ENCODE measurements at regions not wholly inside any gene's neighbourhood (a gene's known extent, or its start where the extent isn't known, plus 50 kb on each side); places are given as distances from the start of the nearest gene placed in this dataset.

GRCh38 chr6:163790266-163790840, 375.8 kb downstream of the QKI start:
- Histone ChIP-seq H3K9ac (ENCODE audit: low read length) (no peak overlapping the region), H3K23ac (ENCODE audit: low read length in 2 of 2) (no peak overlapping the region), H4K91ac (ENCODE audit: low read length) (no peak overlapping the region), H2BK12ac (ENCODE audit: low read length in 2 of 2) (no peak overlapping the region), H4K8ac (ENCODE audit: low read length) (no peak overlapping the region), H3K27me3 (ENCODE audit: control insufficient read depth in 1 of 2, insufficient read depth in 1 of 2, low read length in 2 of 2) (no peaks in the 10 kb centered on the region), H3K36me3 (ENCODE audit: control insufficient read depth in 1 of 2, insufficient read depth in 2 of 2, low read depth in 1 of 2, low read length in 2 of 2) (no peaks in the 10 kb centered on the region), H3K4me1 (ENCODE audit: control insufficient read depth, insufficient read depth, low read depth, low read length) (no peaks in the 10 kb centered on the region), H3K27ac (ENCODE audit: low read length, poor library complexity, severe bottlenecking) (no peak overlapping the region), H3K9me3 (ENCODE audit: control insufficient read depth, low read length) (no peaks in the 10 kb centered on the region), H2AK5ac (ENCODE audit: low read length, severe bottlenecking) (no peak overlapping the region), H2BK120ac (ENCODE audit: low read depth, low read length) (no peak overlapping the region), H2AFZ (ENCODE audit: low read depth, low read length) (no peak overlapping the region), H3K79me1 (replicated peaks; ENCODE audit: low read length, poor library complexity, severe bottlenecking) (no peaks in the 10 kb centered on the region), H3K4me3 (ENCODE audit: insufficient read depth in 1 of 2, low read depth in 1 of 2, low read length in 2 of 2) (no peak overlapping the region), H3K4ac (ENCODE audit: low read depth in 1 of 2, low read length in 2 of 2) (no peak overlapping the region), H2BK15ac (ENCODE audit: low read depth, poor library complexity, severe bottlenecking) (no peak overlapping the region), H3K18ac (ENCODE audit: low read depth in 1 of 2, low read length in 2 of 2) (no peak overlapping the region), H2BK5ac (ENCODE audit: low read depth, low read length, poor library complexity, severe bottlenecking) (no peak overlapping the region), H3K14ac (ENCODE audit: low read length in 2 of 2) (no peak overlapping the region), H3K4me2 (ENCODE audit: low read length, poor library complexity, severe bottlenecking) (no peak overlapping the region)
- no peak for DNase-seq
- 83% methylated on average over 5 of the region's 5 CpGs for WGBS

- Histone ChIP-seq H3K36me3 (ENCODE audit: control insufficient read depth in 1 of 2, insufficient read depth in 2 of 2, low read depth in 1 of 2, low read length in 2 of 2) (no peaks in the 10 kb centered on the region), H3K18ac (ENCODE audit: low read depth in 1 of 2, low read length in 2 of 2) (no peak overlapping the region), H3K23ac (ENCODE audit: low read length in 2 of 2) (no peak overlapping the region), H3K4me3 (ENCODE audit: insufficient read depth in 1 of 2, low read depth in 1 of 2, low read length in 2 of 2) (no peak overlapping the region), H3K14ac (ENCODE audit: low read length in 2 of 2) (no peak overlapping the region), H3K27me3 (ENCODE audit: control insufficient read depth in 1 of 2, insufficient read depth in 1 of 2, low read length in 2 of 2) (no peaks in the 10 kb centered on the region), H3K4ac (ENCODE audit: low read depth in 1 of 2, low read length in 2 of 2) (no peak overlapping the region), H3K4me2 (ENCODE audit: low read length, poor library complexity, severe bottlenecking) (no peak overlapping the region), H2BK15ac (ENCODE audit: low read depth, poor library complexity, severe bottlenecking) (no peak overlapping the region), H3K4me1 (ENCODE audit: control insufficient read depth, insufficient read depth, low read depth, low read length) (no peaks in the 10 kb centered on the region), H2BK12ac (ENCODE audit: low read length in 2 of 2) (no peak overlapping the region), H3K27ac (ENCODE audit: low read length, poor library complexity, severe bottlenecking) (no peak overlapping the region), H3K9ac (ENCODE audit: low read length) (no peak overlapping the region), H2AFZ (ENCODE audit: low read depth, low read length) (no peak overlapping the region), H2BK120ac (ENCODE audit: low read depth, low read length) (no peak overlapping the region), H3K9me3 (ENCODE audit: control insufficient read depth, low read length) (no peaks in the 10 kb centered on the region), H2AK5ac (ENCODE audit: low read length, severe bottlenecking) (no peak overlapping the region), H4K8ac (ENCODE audit: low read length) (no peak overlapping the region), H2BK5ac (ENCODE audit: low read depth, low read length, poor library complexity, severe bottlenecking) (no peak overlapping the region), H3K79me1 (replicated peaks; ENCODE audit: low read length, poor library complexity, severe bottlenecking) (no peaks in the 10 kb centered on the region), H4K91ac (ENCODE audit: low read length) (no peak overlapping the region)
- DNase-seq = no peak
- 92% methylated on average over 5 of the region's 5 CpGs for WGBS
These were observed 374.8 kb downstream of the QKI start for GRCh38 chr6:163789199-163789810.

- no peak overlapping the region for H3K23ac ChIP-seq (ENCODE audit: low read length in 2 of 2)
- H2BK12ac ChIP-seq (ENCODE audit: low read length in 2 of 2) = no peak overlapping the region
- H2AK5ac ChIP-seq (ENCODE audit: low read length, severe bottlenecking) = no peak overlapping the region
These were observed 372.6 kb downstream of the QKI start for GRCh38 chr6:163786995-163787671.

GRCh38 chr6:163782436-163783003, 368.0 kb downstream of the QKI start:
- H2BK12ac ChIP-seq (ENCODE audit: low read length in 2 of 2) = no peak overlapping the region
- H3K36me3 ChIP-seq (ENCODE audit: control insufficient read depth in 1 of 2, insufficient read depth in 2 of 2, low read depth in 1 of 2, low read length in 2 of 2) = no peaks in the 10 kb centered on the region
- no peak overlapping the region for H3K14ac ChIP-seq (ENCODE audit: low read length in 2 of 2)
- H3K4me3 ChIP-seq (ENCODE audit: insufficient read depth in 1 of 2, low read depth in 1 of 2, low read length in 2 of 2) = no peak overlapping the region
- H2BK5ac ChIP-seq (ENCODE audit: low read depth, low read length, poor library complexity, severe bottlenecking) = no peak overlapping the region
- H3K9me3 ChIP-seq (ENCODE audit: control insufficient read depth, low read length) = no peaks in the 10 kb centered on the region
- no peak for DNase-seq
- no peak overlapping the region for H3K4me2 ChIP-seq (ENCODE audit: low read length, poor library complexity, severe bottlenecking)
- no peak overlapping the region for H3K9ac ChIP-seq (ENCODE audit: low read length)
- H3K18ac ChIP-seq (ENCODE audit: low read depth in 1 of 2, low read length in 2 of 2) = peak overlapping the region in 1 of 2 experiments; percentile 0
- no peaks in the 10 kb centered on the region for H3K27me3 ChIP-seq (ENCODE audit: control insufficient read depth in 1 of 2, insufficient read depth in 1 of 2, low read length in 2 of 2)
- H2BK120ac ChIP-seq (ENCODE audit: low read depth, low read length) = no peak overlapping the region
- no peak overlapping the region for H4K8ac ChIP-seq (ENCODE audit: low read length)
- H2AFZ ChIP-seq (ENCODE audit: low read depth, low read length) = no peak overlapping the region
- H3K23ac ChIP-seq (ENCODE audit: low read length in 2 of 2) = no peak overlapping the region
- H3K4ac ChIP-seq (ENCODE audit: low read depth in 1 of 2, low read length in 2 of 2) = no peak overlapping the region
- H4K91ac ChIP-seq (ENCODE audit: low read length) = no peak overlapping the region
- H3K27ac ChIP-seq (ENCODE audit: low read length, poor library complexity, severe bottlenecking) = no peak overlapping the region
- no peak overlapping the region for H2BK15ac ChIP-seq (ENCODE audit: low read depth, poor library complexity, severe bottlenecking)
- no peak overlapping the region for H2AK5ac ChIP-seq (ENCODE audit: low read length, severe bottlenecking)
- 88% methylated on average over 6 of the region's 7 CpGs for WGBS
- H3K79me1 ChIP-seq (replicated peaks; ENCODE audit: low read length, poor library complexity, severe bottlenecking) = no peaks in the 10 kb centered on the region
- peaks cover 2% of the 10 kb centered on the region for H3K4me1 ChIP-seq (ENCODE audit: control insufficient read depth, insufficient read depth, low read depth, low read length)

More at GRCh38 chr6:163786995-163787671, 372.6 kb downstream of the QKI start:
- Histone ChIP-seq H3K9ac (ENCODE audit: low read length) (no peak overlapping the region), H3K18ac (ENCODE audit: low read depth in 1 of 2, low read length in 2 of 2) (no peak overlapping the region), H3K4me3 (ENCODE audit: insufficient read depth in 1 of 2, low read depth in 1 of 2, low read length in 2 of 2) (no peak overlapping the region), H2BK120ac (ENCODE audit: low read depth, low read length) (no peak overlapping the region), H3K9me3 (ENCODE audit: control insufficient read depth, low read length) (no peaks in the 10 kb centered on the region), H2BK15ac (ENCODE audit: low read depth, poor library complexity, severe bottlenecking) (no peak overlapping the region), H2BK5ac (ENCODE audit: low read depth, low read length, poor library complexity, severe bottlenecking) (no peak overlapping the region), H3K4ac (ENCODE audit: low read depth in 1 of 2, low read length in 2 of 2) (no peak overlapping the region), H3K4me1 (ENCODE audit: control insufficient read depth, insufficient read depth, low read depth, low read length) (peaks cover 2% of the 10 kb centered on the region), H3K27ac (ENCODE audit: low read length, poor library complexity, severe bottlenecking) (no peak overlapping the region), H3K4me2 (ENCODE audit: low read length, poor library complexity, severe bottlenecking) (no peak overlapping the region), H3K36me3 (ENCODE audit: control insufficient read depth in 1 of 2, insufficient read depth in 2 of 2, low read depth in 1 of 2, low read length in 2 of 2) (no peaks in the 10 kb centered on the region), H3K27me3 (ENCODE audit: control insufficient read depth in 1 of 2, insufficient read depth in 1 of 2, low read length in 2 of 2) (no peaks in the 10 kb centered on the region), H2AFZ (ENCODE audit: low read depth, low read length) (no peak overlapping the region), H3K79me1 (replicated peaks; ENCODE audit: low read length, poor library complexity, severe bottlenecking) (no peaks in the 10 kb centered on the region), H3K14ac (ENCODE audit: low read length in 2 of 2) (no peak overlapping the region), H4K91ac (ENCODE audit: low read length) (no peak overlapping the region), H4K8ac (ENCODE audit: low read length) (no peak overlapping the region)
- DNase-seq = no peak
- WGBS = no CpG with 5 or more reads among the region's 2 CpGs
